H1 (cell line): ENCODE measurements at regions not wholly inside any gene's neighbourhood (a gene's known extent, or its start where the extent isn't known, plus 50 kb on each side); places are given as distances from the start of the nearest gene placed in this dataset.

Experiments used
- CTCF ChIA-PET: fragments of 300-600 bp; sonication (Branson Sonifier 250); formaldehyde crosslinking; loops from one replicate; lab custom pipeline; 2021; ENCODE audit not compliant: partially characterized antibody; lab: Charles Lee
- POLR2A ChIA-PET: fragments of 300-600 bp; sonication (Branson Sonifier 250); formaldehyde crosslinking; loops from one replicate; lab custom pipeline; 2021; ENCODE audit warnings: inconsistent platforms; ENCODE audit not compliant: partially characterized antibody; lab: Charles Lee
- DNase-seq, 2 experiments: peaks; one replicate each; pipeline versions ENCODE4 v3.0.0 to v3.0.0-alpha.2; 2010 to 2022; ENCODE audit warnings: low spot score in 2 of 2, low read depth in 1 of 2, mixed read lengths in 1 of 2
- FAIRE-seq: peaks from 2 replicates; lab custom pipeline; 2011; peaks lifted over from hg19 to GRCh38; lab: Jason Lieb, UNC
- H2AFZ ChIP-seq: 2 replicates; pipeline ENCODE4 v1.8.1; 2012; ENCODE audit warnings: low read length, inconsistent platforms
- H2AK5ac ChIP-seq: 2 replicates; pipeline ENCODE4 v1.6.1; 2013; ENCODE audit warnings: low read depth, low read length
- H2BK120ac ChIP-seq: replicated peaks from 2 replicates; pipeline ENCODE3; 2013; ENCODE audit warnings: low read depth, low read length, inconsistent platforms
- H2BK12ac ChIP-seq: 2 replicates; pipeline ENCODE4 v1.6.1; 2013; ENCODE audit warnings: low read depth, low read length
- H2BK15ac ChIP-seq: 2 replicates; pipeline ENCODE4 v1.6.1; 2013; ENCODE audit warnings: low read length
- H2BK20ac ChIP-seq: 2 replicates; pipeline ENCODE4 v1.6.1; 2013; ENCODE audit warnings: low read length
- H2BK5ac ChIP-seq: 2 replicates; pipeline ENCODE4 v1.6.1; 2013; ENCODE audit warnings: low read depth, low read length
- H3K14ac ChIP-seq: 2 replicates; pipeline ENCODE4 v1.6.1; 2013; ENCODE audit warnings: inconsistent platforms; ENCODE audit not compliant: insufficient read length
- H3K18ac ChIP-seq: 2 replicates; pipeline ENCODE4 v1.6.1; 2013; ENCODE audit warnings: low read length; ENCODE audit errors: extremely low read depth
- H3K23ac ChIP-seq: 2 replicates; pipeline ENCODE4 v1.6.1; 2013; ENCODE audit warnings: inconsistent platforms; ENCODE audit not compliant: insufficient read length
- H3K23me2 ChIP-seq: 2 replicates; pipeline ENCODE4 v1.6.1; 2013; ENCODE audit warnings: low read depth, low read length
- H3K27ac ChIP-seq: 2 replicates; pipeline ENCODE4 v1.6.1; 2011; ENCODE audit warnings: low read depth, low read length, inconsistent platforms
- H3K27me3 ChIP-seq, 4 experiments: replicated peaks in 1 of 4; 1 replicate in 1 of 4; 2 replicates in 3 of 4; pipeline versions ENCODE4 v1.6.1 to v1.8.1; 2011 to 2013; ENCODE audit warnings: low read length in 3 of 4, mild to moderate bottlenecking in 3 of 4, inconsistent platforms in 2 of 4, mixed read lengths in 2 of 4, moderate library complexity in 1 of 4; ENCODE audit not compliant: control insufficient read depth in 3 of 4, insufficient read depth in 3 of 4; ENCODE audit errors: extremely low read depth in 1 of 4
- H3K36me3 ChIP-seq, 4 experiments: 2 replicates each; pipeline versions ENCODE4 v1.6.1 to v1.8.1; 2011 to 2013; ENCODE audit warnings: mild to moderate bottlenecking in 4 of 4, low read length in 3 of 4, moderate library complexity in 2 of 4, control low read depth in 1 of 4, inconsistent platforms in 1 of 4; ENCODE audit not compliant: insufficient read depth in 4 of 4, control insufficient read depth in 2 of 4
- H3K4ac ChIP-seq: replicated peaks from 2 replicates; pipeline ENCODE3; 2013; ENCODE audit warnings: low read length, low read depth, mixed read lengths, inconsistent platforms; ENCODE audit not compliant: insufficient read length
- H3K4me1 ChIP-seq, 4 experiments: replicated peaks in 1 of 4; 1 replicate in 1 of 4; 2 replicates in 3 of 4; pipeline versions ENCODE4 v1.6.1 to v1.8.1; 2011 to 2013; ENCODE audit warnings: low read length in 3 of 4, inconsistent platforms in 2 of 4, mixed read lengths in 1 of 4; ENCODE audit not compliant: insufficient read depth in 4 of 4, control insufficient read depth in 3 of 4
- H3K4me2 ChIP-seq, 2 experiments: 2 replicates each; pipeline versions ENCODE4 v1.6.1 to v1.8.1; 2011 to 2013; ENCODE audit warnings: low read depth in 2 of 2, low read length in 2 of 2, control low read depth in 1 of 2, inconsistent platforms in 1 of 2, mild to moderate bottlenecking in 1 of 2; ENCODE audit not compliant: insufficient read depth in 1 of 2
- H3K4me3 ChIP-seq, 4 experiments: fragments of 200-600, 300-600 bp in 1 of 4; sonication (generic), shearing (Covaris generic), sonication (Bioruptor Twin) in 1 of 4; 2 replicates each; pipeline versions ENCODE4 v1.5.1 to v1.8.1; 2011 to 2016; ENCODE audit warnings: low read length in 4 of 4, low read depth in 3 of 4, control low read depth in 2 of 4, inconsistent platforms in 2 of 4, mild to moderate bottlenecking in 2 of 4, mixed read lengths in 1 of 4, moderate library complexity in 1 of 4; ENCODE audit not compliant: insufficient read depth in 2 of 4; ENCODE audit errors: extremely low read depth in 1 of 4
- H3K56ac ChIP-seq: replicated peaks from 2 replicates; pipeline ENCODE3; 2013; ENCODE audit warnings: low read depth, mild to moderate bottlenecking, mixed read lengths, low read length, inconsistent platforms; ENCODE audit not compliant: insufficient read length
- H3K79me1 ChIP-seq: 2 replicates; pipeline ENCODE4 v1.6.1; 2013; ENCODE audit warnings: low read depth, low read length, control low read depth
- H3K79me2 ChIP-seq, 2 experiments: 2 replicates each; pipeline versions ENCODE4 v1.6.1 to v1.8.1; 2012 to 2013; ENCODE audit warnings: low read length in 2 of 2, mild to moderate bottlenecking in 2 of 2, inconsistent platforms in 1 of 2; ENCODE audit not compliant: insufficient read depth in 2 of 2, control insufficient read depth in 1 of 2
- H3K9ac ChIP-seq, 4 experiments: replicated peaks in 1 of 4; 1 replicate in 1 of 4; 2 replicates in 3 of 4; pipeline versions ENCODE4 v1.6.1 to v1.8.1; 2011 to 2013; ENCODE audit warnings: low read depth in 3 of 4, low read length in 3 of 4, control low read depth in 2 of 4, mild to moderate bottlenecking in 2 of 4, moderate library complexity in 2 of 4, inconsistent platforms in 1 of 4; ENCODE audit errors: extremely low read depth in 1 of 4
- H3K9me3 ChIP-seq, 2 experiments: 2 replicates each; pipeline versions ENCODE4 v1.6.1 to v1.8.1; 2012 to 2013; ENCODE audit warnings: mild to moderate bottlenecking in 2 of 2, moderate library complexity in 2 of 2, control low read depth in 1 of 2, inconsistent platforms in 1 of 2, low read depth in 1 of 2, low read length in 1 of 2, mixed read lengths in 1 of 2; ENCODE audit not compliant: insufficient read depth in 2 of 2
- H4K20me1 ChIP-seq, 2 experiments: replicated peaks in 1 of 2; 2 replicates each; pipeline versions ENCODE3 to v1.8.1; 2011 to 2013; ENCODE audit warnings: inconsistent platforms in 2 of 2, low read length in 2 of 2, mild to moderate bottlenecking in 1 of 2; ENCODE audit not compliant: insufficient read depth in 2 of 2, control insufficient read depth in 1 of 2
- H4K5ac ChIP-seq: 2 replicates; pipeline ENCODE4 v1.6.1; 2013; ENCODE audit warnings: low read length, low read depth, mixed read lengths, inconsistent platforms; ENCODE audit not compliant: insufficient read length
- H4K8ac ChIP-seq: 2 replicates; pipeline ENCODE4 v1.8.0; 2013; ENCODE audit warnings: mild to moderate bottlenecking, moderate library complexity, low read length, inconsistent platforms; ENCODE audit not compliant: insufficient read depth; ENCODE audit errors: extremely low read depth
- H4K91ac ChIP-seq: replicated peaks from 2 replicates; pipeline ENCODE3; 2013; ENCODE audit warnings: low read length, mixed read lengths, inconsistent platforms; ENCODE audit not compliant: insufficient read length
- CTBP2 ChIP-seq: IDR thresholded peaks from 2 replicates; pipeline ENCODE4 v1.7.0; 2011; ENCODE audit warnings: borderline replicate concordance, mild to moderate bottlenecking, moderate library complexity, mixed read lengths, low read length; ENCODE audit not compliant: insufficient read depth, insufficient read length
- HDAC2 ChIP-seq, 2 experiments: fragments of 300-600 bp in 1 of 2; sonication (generic) in 1 of 2; IDR thresholded peaks; 2 replicates each; pipeline ENCODE4 v1.6.1; 2011 to 2012; ENCODE audit warnings: low read depth in 2 of 2, low read length in 2 of 2, mild to moderate bottlenecking in 2 of 2, moderate library complexity in 2 of 2, borderline replicate concordance in 1 of 2, inconsistent platforms in 1 of 2
- HDAC6 ChIP-seq: IDR thresholded peaks from one replicate; pipeline ENCODE4 v1.7.1; 2012; ENCODE audit warnings: low read depth, mild to moderate bottlenecking, inconsistent platforms, low read length, moderate library complexity
- MAFK ChIP-seq: IDR thresholded peaks from 2 replicates; pipeline ENCODE4 v1.6.1; 2012; ENCODE audit warnings: low read depth, mild to moderate bottlenecking, improper control_type of control experiment, low read length
- RBBP5 ChIP-seq: IDR thresholded peaks from 2 replicates; pipeline ENCODE4 v1.7.1; 2012; ENCODE audit warnings: low read depth, mild to moderate bottlenecking, inconsistent platforms, low read length, moderate library complexity, borderline replicate concordance
- SIN3A ChIP-seq, 2 experiments: IDR thresholded peaks in 1 of 2; conservative IDR thresholded peaks in 1 of 2; 2 replicates each; pipeline ENCODE4 v1.6.1; 2011 to 2012; ENCODE audit warnings: low read length in 2 of 2, improper control_type of control experiment in 1 of 2, low read depth in 1 of 2, mild to moderate bottlenecking in 1 of 2
- WGBS, 2 experiments: shearing (Covaris generic) in 1 of 2; methylation state at CpG; one replicate each; pipeline versions ENCODE4 v1.1.6 to v1.1.7; 2013 to 2015; ENCODE audit warnings: low lambda C conversion rate in 2 of 2, mixed read lengths in 2 of 2, inconsistent platforms in 1 of 2, low coverage in 1 of 2, missing lambda C conversion rate in 1 of 2; ENCODE audit not compliant: insufficient replicate concordance in 2 of 2, insufficient coverage in 1 of 2, insufficient read length in 1 of 2; ENCODE audit errors: extremely low coverage in 1 of 2, missing lambda C conversion rate in 1 of 2; 5-methylcytosine and 5-hydroxymethylcytosine counted together

GRCh38 chr2:78541451-78542267 lies 483.8 kb upstream of the REG3G start:
- ChIA-PET POLR2A (no interaction called here), CTCF (interaction anchor here (1.2 to 1.5 kb wide), 2 partner anchors 10 to 132 kb away, joined by 3 read pairs; no protein-coding TSS in a partner anchor)
- FAIRE-seq: no peak

More at GRCh38 chr2:78541451-78542267, 483.8 kb upstream of the REG3G start:
- no peak for DNase-seq
- Histone ChIP-seq H2BK20ac (no peak overlapping the region), H3K23ac (no peak overlapping the region), H4K5ac (no peak overlapping the region), H2BK15ac (no peak overlapping the region), H2BK5ac (no peak overlapping the region), H4K8ac (no peak overlapping the region), H3K27me3 (no peaks in the 10 kb centered on the region), H3K4me1 (no peaks in the 10 kb centered on the region), H3K4me2 (no peak overlapping the region), H3K14ac (no peak overlapping the region), H3K56ac (no peak overlapping the region), H2AK5ac (no peak overlapping the region), H2AFZ (no peak overlapping the region), H3K27ac (no peak overlapping the region), H3K9me3 (no peaks in the 10 kb centered on the region), H3K18ac (no peak overlapping the region; the same call in 1 of the 2 replicates), H3K4me3 (no peak overlapping the region), H4K91ac (no peak overlapping the region), H3K9ac (no peak overlapping the region), H3K79me1 (no peaks in the 10 kb centered on the region), H4K20me1 (no peaks in the 10 kb centered on the region), H3K36me3 (no peaks in the 10 kb centered on the region), H3K4ac (no peak overlapping the region), H2BK120ac (no peak overlapping the region), H2BK12ac (no peak overlapping the region), H3K23me2 (no peaks in the 10 kb centered on the region), H3K79me2 (no peaks in the 10 kb centered on the region)
- 91% methylated on average over 9 of the region's 17 CpGs; no CpG with 5 or more reads in 1 of the 2 experiments for WGBS, 2 experiments
- TF ChIP-seq HDAC2 (IDR thresholded peaks at IDR 0.05; ENCODE audit: borderline replicate concordance in 1 of 2, low read depth in 2 of 2, low read length in 2 of 2) (no peak), CTBP2 (no peak), SIN3A (conservative IDR thresholded peaks at IDR 0.05 in 1 of 2, IDR thresholded peaks at IDR 0.05 in 1 of 2; ENCODE audit: low read depth in 1 of 2, low read length in 2 of 2) (no peak), MAFK (no peak), RBBP5 (no peak), HDAC6 (no peak)
